ENCODE measurements at regions not wholly inside any gene's neighbourhood (a gene's known extent, or its start where the extent isn't known, plus 50 kb on each side); places are given as distances from the start of the nearest gene placed in this dataset.

- SMC1A ChIA-PET (ENCODE audit: uncharacterized antibody, unreplicated experiment): no interaction called here
- no peak for DNase-seq (ENCODE audit: low read depth, low spot score)
- Histone ChIP-seq H3K9me3 (replicated peaks; ENCODE audit: control insufficient read depth, insufficient read depth, low read length) (no peaks in the 10 kb centered on the region), H3K36me3 (ENCODE audit: control insufficient read depth in 2 of 2, insufficient read depth in 2 of 2, low read length in 1 of 2) (no peaks in the 10 kb centered on the region), H4K20me1 (ENCODE audit: control insufficient read depth, insufficient read depth) (no peaks in the 10 kb centered on the region), H3K79me2 (ENCODE audit: control insufficient read depth, insufficient read depth, low read length) (no peaks in the 10 kb centered on the region), H2AFZ (ENCODE audit: control insufficient read depth, low read depth, low read length) (no peak overlapping the region), H3K4me3 (no peak overlapping the region), H3K4me2 (ENCODE audit: control insufficient read depth, insufficient read depth) (no peak overlapping the region), H3K4me1 (ENCODE audit: control insufficient read depth, insufficient read depth, low read length) (no peaks in the 10 kb centered on the region), H3K27me3 (replicated peaks in 1 of 2; ENCODE audit: control insufficient read depth in 2 of 2, insufficient read depth in 2 of 2, low read length in 1 of 2) (no peaks in the 10 kb centered on the region), H3K9ac (ENCODE audit: control insufficient read depth, insufficient read depth, low read length) (no peak overlapping the region), H3K27ac (ENCODE audit: control insufficient read depth, insufficient read depth) (no peak overlapping the region)
- BruUV-seq (replicated peaks): no TSS peak
- no peak for TF ChIP-seq ZNF274 (IDR thresholded peaks at IDR 0.05; ENCODE audit: insufficient read depth, insufficient read length)
- no peak for TF ChIP-seq E2F8 (IDR thresholded peaks at IDR 0.05; ENCODE audit: low read depth, partially characterized antibody)
- TF ChIP-seq PAX8 (IDR thresholded peaks at IDR 0.05): no peak
- no peak for TF ChIP-seq WRNIP1 (IDR thresholded peaks at IDR 0.05; ENCODE audit: borderline replicate concordance, low read depth, low read length)
- no peak for TF ChIP-seq TCF12 (IDR thresholded peaks at IDR 0.05; ENCODE audit: low read depth, low read length)
- TF ChIP-seq FOS (IDR thresholded peaks at IDR 0.05; ENCODE audit: borderline replicate concordance, extremely low read depth, insufficient read length): no peak
- TF ChIP-seq HSF1 (IDR thresholded peaks at IDR 0.05; ENCODE audit: low read depth, low read length): no peak
- POLR2A ChIA-PET: no interaction called here
- intact Hi-C loops (cut with micrococcal nuclease; ENCODE audit: unreplicated experiment): no loop called here
- CTCF ChIA-PET: no interaction called here
- in situ Hi-C loops (cut with MboI): no loop called here
- no peak for ATAC-seq
- WGBS (ENCODE audit: insufficient coverage, insufficient replicate concordance, low lambda C conversion rate, missing lambda C conversion rate): 61% methylated on average over 5 of the region's 5 CpGs
- RAD21 ChIA-PET (ENCODE audit: unreplicated experiment): no interaction called here
- no peak for FAIRE-seq
These were observed 284.3 kb upstream of the NR5A2 start for GRCh38 chr1:199743227-199743626.
